PC-9 (cell line): ENCODE measurements at regions not wholly inside any gene's neighbourhood (a gene's known extent, or its start where the extent isn't known, plus 50 kb on each side); places are given as distances from the start of the nearest gene placed in this dataset.

Experiments
- BruUV-seq: library from RNA; stranded (reverse); fragments of 400-500 nt; replicated peaks from 2 replicates; lab custom pipeline; 2021; lab: Mats Ljungman, UMichigan
- CTCF ChIA-PET: fragments of 300-600 bp; sonication (Branson Sonifier 250); formaldehyde crosslinking; loops from one replicate; lab custom pipeline; 2022; ENCODE audit warnings: antibody characterized with exemption; lab: Charles Lee
- POLR2A ChIA-PET: fragments of 300-600 bp; sonication (Branson Sonifier 250); formaldehyde crosslinking; loops from one replicate; lab custom pipeline; 2022; ENCODE audit warnings: antibody characterized with exemption; ENCODE audit not compliant: unreplicated experiment; lab: Charles Lee
- DNase-seq, 2 experiments: peaks; one replicate each; pipeline versions ENCODE4 v3.0.0 to v3.0.0-alpha.2; 2015 to 2022; ENCODE audit warnings: mixed read lengths in 1 of 2
- H2AFZ ChIP-seq: fragments of 200-600 bp; sonication (generic); 2 replicates; pipeline ENCODE4 v1.8.1; 2017; ENCODE audit warnings: antibody characterized with exemption
- H3F3A ChIP-seq: fragments of 200-600 bp; sonication (generic); 2 replicates; pipeline ENCODE4 v1.8.1; 2017; ENCODE audit warnings: antibody characterized with exemption, mild to moderate bottlenecking, low read depth; ENCODE audit not compliant: insufficient read depth
- H3K27ac ChIP-seq: fragments of 200-600 bp; sonication (generic); 2 replicates; pipeline ENCODE4 v1.6.1; 2016; ENCODE audit warnings: mixed run types
- H3K27me3 ChIP-seq: fragments of 200-600 bp; sonication (generic); 2 replicates; pipeline ENCODE4 v1.6.1; 2016; ENCODE audit warnings: low read depth, mixed run types; ENCODE audit not compliant: insufficient read depth
- H3K36me3 ChIP-seq: fragments of 200-600 bp; sonication (generic); 2 replicates; pipeline ENCODE4 v1.6.1; 2016; ENCODE audit warnings: low read depth, mixed run types
- H3K4me1 ChIP-seq: fragments of 200-600 bp; sonication (generic); replicated peaks from 2 replicates; pipeline ENCODE4 v1.6.1; 2016; ENCODE audit warnings: mixed run types; ENCODE audit not compliant: insufficient read depth
- H3K4me2 ChIP-seq: fragments of 200-600 bp; sonication (generic); 2 replicates; pipeline ENCODE4 v1.6.1; 2017; ENCODE audit warnings: mixed run types
- H3K4me3 ChIP-seq: fragments of 200-600 bp; sonication (generic); 2 replicates; pipeline ENCODE4 v1.6.1; 2016; ENCODE audit warnings: mixed run types
- H3K79me2 ChIP-seq: fragments of 200-600 bp; sonication (generic); 2 replicates; pipeline ENCODE4 v1.6.1; 2017; ENCODE audit warnings: low read depth, mixed run types
- H3K9me2 ChIP-seq: fragments of 200-600 bp; sonication (generic); 2 replicates; pipeline ENCODE4 v1.8.1; 2017; ENCODE audit warnings: mild to moderate bottlenecking; ENCODE audit not compliant: insufficient read depth
- H3K9me3 ChIP-seq: fragments of 200-600 bp; sonication (generic); 2 replicates; pipeline ENCODE4 v1.8.1; 2016; ENCODE audit warnings: low read depth; ENCODE audit not compliant: insufficient read depth
- H4K20me1 ChIP-seq: fragments of 200-600 bp; sonication (generic); 2 replicates; pipeline ENCODE4 v1.8.1; 2017; ENCODE audit not compliant: insufficient read depth
- CTCF ChIP-seq: fragments of 200-600 bp; sonication (generic); conservative IDR thresholded peaks from 2 replicates; pipeline ENCODE4 v1.6.1; 2017; ENCODE audit warnings: mixed run types, antibody characterized with exemption, mild to moderate bottlenecking, moderate library complexity
- EZH2 ChIP-seq: fragments of 200-600 bp; sonication (generic); IDR thresholded peaks from 2 replicates; pipeline ENCODE4 v1.8.0; 2017; ENCODE audit warnings: antibody characterized with exemption, low read depth
- intact Hi-C: fragments of 100-400 bp; cut with micrococcal nuclease; formaldehyde crosslinking; loops from one replicate; pipeline ENCODE4 v1.10.0; 2022; ENCODE audit not compliant: unreplicated experiment

DNA sequence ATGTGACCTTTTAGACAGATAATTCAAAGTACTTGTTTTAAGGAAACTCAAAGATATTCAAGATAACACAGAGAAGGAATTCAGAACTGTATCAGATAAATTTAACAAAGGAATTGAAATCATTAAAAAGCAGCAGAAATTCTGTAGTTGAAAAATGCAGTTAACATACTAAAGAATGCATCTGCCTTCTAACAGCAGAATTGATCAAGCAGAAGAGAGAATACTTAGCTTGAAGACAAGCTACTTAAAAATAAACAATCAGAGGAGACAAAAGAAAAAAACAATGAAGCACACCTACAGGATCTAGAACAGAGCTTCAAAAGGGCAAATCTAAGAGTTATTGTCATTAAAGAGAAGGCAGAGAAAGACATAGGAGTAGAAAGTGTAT is 123.0 kb upstream of the TET2 start:
- H3F3A ChIP-seq = no peaks in the 10 kb centered on the region
- H3K27me3 ChIP-seq = no peaks in the 10 kb centered on the region
- POLR2A ChIA-PET = no interaction called here
- no peaks in the 10 kb centered on the region for H3K36me3 ChIP-seq
- CTCF ChIA-PET = no interaction called here
- H3K4me1 ChIP-seq = no peaks in the 10 kb centered on the region
- H3K27ac ChIP-seq = no peak overlapping the region
- H4K20me1 ChIP-seq = no peaks in the 10 kb centered on the region
- no peak for TF ChIP-seq EZH2
- no peak for TF ChIP-seq CTCF
- DNase-seq = no peak
- intact Hi-C loops = no loop called here
- no peak overlapping the region for H3K4me3 ChIP-seq
- H3K9me2 ChIP-seq = no peaks in the 10 kb centered on the region
- BruUV-seq = no TSS peak
- no peaks in the 10 kb centered on the region for H3K79me2 ChIP-seq
- no peak overlapping the region for H3K4me2 ChIP-seq
- H3K9me3 ChIP-seq = no peaks in the 10 kb centered on the region
- H2AFZ ChIP-seq = no peak overlapping the region

DNA sequence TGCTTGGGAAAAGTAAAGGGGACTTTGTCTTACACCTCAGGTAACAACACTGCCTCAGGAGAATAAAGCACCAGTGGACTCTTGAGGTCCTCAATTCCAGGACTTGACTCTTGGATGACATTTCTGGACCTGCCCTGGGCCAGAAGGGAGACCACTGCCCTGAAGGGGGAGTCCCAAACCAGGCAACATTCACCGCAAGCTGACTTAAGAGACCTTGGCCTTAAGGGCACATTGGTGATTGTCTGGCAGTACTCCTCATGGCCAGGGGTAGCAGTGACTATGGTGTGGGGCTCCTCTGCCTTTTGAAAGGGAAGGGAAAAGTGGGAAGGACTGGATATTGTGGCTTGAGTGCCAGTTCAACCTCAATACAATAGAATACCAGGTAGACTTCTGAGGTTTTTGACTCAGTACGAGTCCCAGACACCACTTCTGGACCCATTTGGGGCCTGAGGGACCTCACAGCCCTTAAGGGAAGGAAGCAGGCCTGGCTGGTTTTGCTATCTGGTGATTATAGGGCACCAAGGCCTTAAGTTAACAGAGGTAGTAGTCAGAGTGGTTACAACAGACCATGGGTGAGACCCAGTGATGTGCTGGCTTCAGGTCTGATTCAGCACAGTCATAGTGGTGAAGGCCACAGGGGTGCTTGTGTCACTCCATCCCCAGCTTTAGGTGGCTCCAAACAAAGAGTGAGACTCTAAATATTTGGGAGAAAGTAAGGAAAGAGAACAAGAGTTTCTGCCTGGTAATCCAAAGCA is 121.2 kb upstream of the TET2 start:
- POLR2A ChIA-PET = no interaction called here
- BruUV-seq = no TSS peak

GRCh38 chr4:105036991-105037390 is 109.7 kb upstream of the TET2 start:
- H3K79me2 ChIP-seq = no peaks in the 10 kb centered on the region
- H3F3A ChIP-seq = no peaks in the 10 kb centered on the region
- no peak for DNase-seq
- no peak overlapping the region for H3K4me3 ChIP-seq
- H3K4me1 ChIP-seq = no peaks in the 10 kb centered on the region
- H3K27ac ChIP-seq = no peak overlapping the region
- TF ChIP-seq EZH2 = no peak
- no peak for TF ChIP-seq CTCF
- ChIA-PET POLR2A (no interaction called here), CTCF (no interaction called here)
- no peaks in the 10 kb centered on the region for H3K9me3 ChIP-seq
- no peak overlapping the region for H2AFZ ChIP-seq
- H3K4me2 ChIP-seq = no peak overlapping the region
- intact Hi-C loops = no loop called here
- H3K27me3 ChIP-seq = no peaks in the 10 kb centered on the region
- no peaks in the 10 kb centered on the region for H3K9me2 ChIP-seq
- H4K20me1 ChIP-seq = no peaks in the 10 kb centered on the region
- H3K36me3 ChIP-seq = no peaks in the 10 kb centered on the region
- BruUV-seq = no TSS peak

More for the DNA sequence above, 121.2 kb upstream of the TET2 start:
- CTCF ChIA-PET = no interaction called here
- no peaks in the 10 kb centered on the region for H4K20me1 ChIP-seq
- intact Hi-C loops = no loop called here
- no peaks in the 10 kb centered on the region for H3F3A ChIP-seq
- DNase-seq = no peak
- no peak overlapping the region for H3K4me3 ChIP-seq
- no peaks in the 10 kb centered on the region for H3K79me2 ChIP-seq
- H3K4me1 ChIP-seq = no peaks in the 10 kb centered on the region
- H2AFZ ChIP-seq = no peak overlapping the region
- no peak overlapping the region for H3K4me2 ChIP-seq
- H3K27ac ChIP-seq = no peak overlapping the region
- no peaks in the 10 kb centered on the region for H3K9me2 ChIP-seq
- H3K27me3 ChIP-seq = no peaks in the 10 kb centered on the region
- no peak for TF ChIP-seq EZH2
- no peak for TF ChIP-seq CTCF
- H3K36me3 ChIP-seq = no peaks in the 10 kb centered on the region
- H3K9me3 ChIP-seq = no peaks in the 10 kb centered on the region
